Left ventricle myocardium inferior (tissue), 1 donor: ENCODE measurements at regions not wholly inside any gene's neighbourhood (a gene's known extent, or its start where the extent isn't known, plus 50 kb on each side); places are given as distances from the start of the nearest gene placed in this dataset.

Experiments
- DNase-seq: peaks from one replicate; pipeline ENCODE4 v3.0.0-alpha.2; 2020
- H3K27ac ChIP-seq: fragments of 200-600 bp; replicated peaks from 2 replicates; pipeline ENCODE4 v1.8.0; 2021
- H3K27me3 ChIP-seq: fragments of 200-600 bp; 2 replicates; pipeline ENCODE4 v1.8.0; 2021; ENCODE audit warnings: low read depth
- H3K36me3 ChIP-seq: fragments of 200-600 bp; 2 replicates; pipeline ENCODE4 v1.8.0; 2021
- H3K4me1 ChIP-seq: fragments of 200-600 bp; 2 replicates; pipeline ENCODE4 v1.8.0; 2021
- H3K4me3 ChIP-seq: fragments of 200-600 bp; 2 replicates; pipeline ENCODE4 v1.8.0; 2021; ENCODE audit warnings: mild to moderate bottlenecking, moderate library complexity
- H3K9me3 ChIP-seq: fragments of 200-600 bp; replicated peaks from 2 replicates; pipeline ENCODE4 v1.8.0; 2021
- intact Hi-C: fragments of 100-400 bp; cut with micrococcal nuclease; formaldehyde crosslinking; loops from one replicate; pipeline ENCODE4 v1.11.0; 2022
- TF ChIP-seq, protein P1 (sequence below): fragments of 200-600 bp; IDR thresholded peaks from 2 replicates; pipeline ENCODE4 v1.8.0; 2021; ENCODE audit warnings: antibody characterized with exemption, mild to moderate bottlenecking, borderline replicate concordance
- donor health status: DM: no; HTN: yes; CAD: no; lungs with severe emphysema.

DNA sequence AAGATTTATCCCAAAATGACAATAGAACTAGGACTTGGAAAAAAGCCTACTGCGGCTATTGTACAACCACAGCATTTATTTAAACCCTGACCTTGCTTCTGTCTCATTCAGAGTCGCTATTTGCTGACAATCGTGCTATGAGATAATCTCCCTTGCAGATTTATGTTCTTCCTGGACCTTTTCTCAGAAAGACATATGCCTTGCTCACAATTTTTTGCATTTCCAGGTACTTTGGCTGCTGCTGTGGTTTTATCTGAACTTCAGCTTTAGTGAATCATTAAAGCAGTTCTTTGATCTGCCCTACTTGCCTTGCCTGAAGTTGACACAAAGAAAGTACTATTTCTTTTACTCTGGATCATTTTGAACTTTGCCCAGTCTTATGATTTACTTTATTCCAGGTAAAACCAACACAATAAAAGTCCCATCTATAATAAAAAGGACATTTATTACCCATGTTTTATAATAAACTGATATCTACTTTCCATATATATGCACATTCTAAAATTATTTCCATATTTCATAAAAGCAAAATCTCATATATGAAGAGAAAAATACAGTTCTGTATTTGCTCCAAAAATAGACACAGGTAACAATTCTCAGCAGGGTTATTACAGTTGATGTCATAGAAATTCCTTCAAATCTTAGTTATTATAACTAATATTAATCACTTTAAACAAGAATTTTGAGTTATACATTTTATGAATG lies 63.4 kb upstream of the CARD18 start:
- H3K9me3 ChIP-seq: no peaks in the 10 kb centered on the region
- TF ChIP-seq, protein P1, sequence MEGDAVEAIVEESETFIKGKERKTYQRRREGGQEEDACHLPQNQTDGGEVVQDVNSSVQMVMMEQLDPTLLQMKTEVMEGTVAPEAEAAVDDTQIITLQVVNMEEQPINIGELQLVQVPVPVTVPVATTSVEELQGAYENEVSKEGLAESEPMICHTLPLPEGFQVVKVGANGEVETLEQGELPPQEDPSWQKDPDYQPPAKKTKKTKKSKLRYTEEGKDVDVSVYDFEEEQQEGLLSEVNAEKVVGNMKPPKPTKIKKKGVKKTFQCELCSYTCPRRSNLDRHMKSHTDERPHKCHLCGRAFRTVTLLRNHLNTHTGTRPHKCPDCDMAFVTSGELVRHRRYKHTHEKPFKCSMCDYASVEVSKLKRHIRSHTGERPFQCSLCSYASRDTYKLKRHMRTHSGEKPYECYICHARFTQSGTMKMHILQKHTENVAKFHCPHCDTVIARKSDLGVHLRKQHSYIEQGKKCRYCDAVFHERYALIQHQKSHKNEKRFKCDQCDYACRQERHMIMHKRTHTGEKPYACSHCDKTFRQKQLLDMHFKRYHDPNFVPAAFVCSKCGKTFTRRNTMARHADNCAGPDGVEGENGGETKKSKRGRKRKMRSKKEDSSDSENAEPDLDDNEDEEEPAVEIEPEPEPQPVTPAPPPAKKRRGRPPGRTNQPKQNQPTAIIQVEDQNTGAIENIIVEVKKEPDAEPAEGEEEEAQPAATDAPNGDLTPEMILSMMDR: no peak
- intact Hi-C loops: no loop called here
- DNase-seq: no peak
- H3K27me3 ChIP-seq: no peaks in the 10 kb centered on the region
- no peaks in the 10 kb centered on the region for H3K4me1 ChIP-seq
- no peaks in the 10 kb centered on the region for H3K36me3 ChIP-seq
- H3K4me3 ChIP-seq: no peak overlapping the region
- no peak overlapping the region for H3K27ac ChIP-seq

DNA sequence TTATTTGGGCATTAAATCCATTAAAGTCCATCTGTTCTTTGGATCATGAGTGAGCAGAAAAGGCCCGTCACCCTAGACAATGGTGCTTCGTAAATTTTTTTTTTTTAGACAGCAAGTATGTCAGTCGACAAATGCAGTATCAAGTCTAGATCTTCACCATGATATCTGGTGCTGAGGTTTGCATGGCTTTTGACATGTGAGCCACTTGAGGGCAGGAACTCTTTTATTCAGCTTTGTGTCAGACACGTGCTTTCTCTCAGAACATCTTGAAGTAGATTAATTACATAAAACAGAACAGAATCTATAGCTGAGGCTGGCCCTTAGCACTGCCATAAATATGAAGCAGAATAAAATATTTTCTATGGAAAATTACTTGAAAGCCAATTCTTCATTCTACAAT lies 62.9 kb upstream of the CARD18 start:
- H3K4me1 ChIP-seq: no peaks in the 10 kb centered on the region
- H3K27ac ChIP-seq: no peak overlapping the region
- no peaks in the 10 kb centered on the region for H3K36me3 ChIP-seq
- intact Hi-C loops: no loop called here
- TF ChIP-seq, protein P1: no peak
- H3K9me3 ChIP-seq: no peaks in the 10 kb centered on the region
- H3K4me3 ChIP-seq: no peak overlapping the region
- H3K27me3 ChIP-seq: no peaks in the 10 kb centered on the region
- DNase-seq: no peak

DNA sequence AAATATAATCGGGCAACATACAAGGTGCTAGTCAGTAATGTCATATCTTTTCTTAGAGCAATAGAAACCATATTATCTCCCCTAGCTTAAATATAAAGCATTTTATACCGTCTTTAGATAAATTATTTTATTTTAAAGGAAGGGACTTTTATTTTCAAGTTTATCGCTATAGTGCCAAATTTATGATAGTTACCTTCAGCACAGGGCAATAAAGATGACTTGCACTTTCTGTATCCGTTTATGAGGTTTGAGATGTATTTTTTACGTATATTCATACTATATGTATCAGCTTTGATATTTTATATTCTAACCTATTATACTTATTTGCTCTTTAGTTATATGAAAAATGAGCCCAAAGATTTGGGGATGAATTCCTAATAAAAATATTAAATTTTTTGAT lies 61.6 kb upstream of the CARD18 start:
- no peak for DNase-seq
- H3K36me3 ChIP-seq: no peaks in the 10 kb centered on the region
- no peak overlapping the region for H3K4me3 ChIP-seq
- H3K4me1 ChIP-seq: no peaks in the 10 kb centered on the region
- no peaks in the 10 kb centered on the region for H3K27me3 ChIP-seq
- intact Hi-C loops: no loop called here
- no peaks in the 10 kb centered on the region for H3K9me3 ChIP-seq
- TF ChIP-seq, protein P1: no peak
- H3K27ac ChIP-seq: no peak overlapping the region

DNA sequence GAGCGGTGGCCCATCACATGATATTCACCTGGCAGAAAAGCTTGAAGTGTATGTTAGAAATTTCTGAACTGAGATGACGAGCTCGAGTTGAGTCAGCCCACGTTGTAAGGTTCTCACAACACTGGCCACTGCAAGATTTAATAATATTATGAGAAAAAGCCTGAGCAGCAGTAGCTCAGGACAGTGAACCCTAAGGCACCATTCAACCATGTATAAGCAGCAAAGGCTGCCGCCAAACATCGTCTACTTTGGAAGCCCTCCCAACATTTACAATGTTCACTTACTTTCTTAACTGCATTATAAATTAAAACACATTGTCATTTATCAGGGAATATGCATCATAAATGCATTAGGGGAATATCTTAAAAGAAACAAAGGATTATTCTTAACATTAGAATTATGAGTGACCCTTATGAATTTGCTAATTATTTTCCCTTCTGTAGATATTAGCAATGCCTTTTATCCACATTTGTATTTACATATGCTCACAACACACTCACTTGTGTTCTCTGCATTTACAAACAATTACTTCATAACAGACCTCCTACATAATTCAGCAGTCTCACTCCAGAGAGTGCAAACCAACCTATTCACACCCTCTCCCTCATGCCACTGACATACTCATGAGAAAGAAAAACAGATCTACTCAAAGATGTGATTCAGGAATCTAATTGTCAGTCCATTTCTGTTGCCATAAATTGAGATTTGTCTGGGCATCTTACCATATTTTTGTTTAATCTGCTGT lies 57.7 kb upstream of the CARD18 start:
- Histone ChIP-seq H3K36me3 (no peaks in the 10 kb centered on the region), H3K4me1 (no peaks in the 10 kb centered on the region), H3K27ac (no peak overlapping the region), H3K9me3 (no peaks in the 10 kb centered on the region), H3K27me3 (no peaks in the 10 kb centered on the region), H3K4me3 (no peak overlapping the region)
- DNase-seq: no peak
- intact Hi-C loops: no loop called here
- TF ChIP-seq, protein P1: no peak

DNA sequence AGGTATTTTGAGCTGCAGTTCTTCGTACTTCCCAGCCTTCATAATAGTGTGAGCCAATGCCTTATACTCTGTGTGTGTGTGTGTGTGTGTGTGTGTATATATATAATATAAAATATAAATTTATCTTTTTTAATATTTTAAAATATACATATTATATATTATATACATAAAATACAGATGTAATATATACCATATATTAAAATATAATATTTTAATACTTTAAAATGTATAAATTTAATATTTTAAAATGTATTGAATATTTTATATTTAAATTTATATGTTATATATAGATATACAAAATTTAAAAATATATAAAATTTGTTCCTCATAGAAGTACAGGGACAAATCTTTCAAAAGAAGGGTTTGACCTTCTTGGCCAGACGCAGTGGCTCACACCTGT lies 53.7 kb upstream of the CARD18 start:
- H3K27me3 ChIP-seq: no peaks in the 10 kb centered on the region
- intact Hi-C loops: no loop called here
- no peaks in the 10 kb centered on the region for H3K36me3 ChIP-seq
- H3K4me3 ChIP-seq: no peak overlapping the region
- no peak for DNase-seq
- H3K4me1 ChIP-seq: no peaks in the 10 kb centered on the region
- no peaks in the 10 kb centered on the region for H3K9me3 ChIP-seq
- TF ChIP-seq, protein P1: no peak
- no peak overlapping the region for H3K27ac ChIP-seq
